OCI-LY1 (cell line): ENCODE measurements at regions not wholly inside any gene's neighbourhood (a gene's known extent, or its start where the extent isn't known, plus 50 kb on each side); places are given as distances from the start of the nearest gene placed in this dataset.

Source experiments
- H2AFZ ChIP-seq: fragments of 200-600 bp; sonication (generic), shearing (Covaris generic); 2 replicates; pipeline ENCODE4 v1.6.0; 2014; ENCODE audit warnings: antibody characterized with exemption, mild to moderate bottlenecking, low read length
- H3F3A ChIP-seq: fragments of 200-600 bp; sonication (generic), shearing (Covaris generic); 2 replicates; pipeline ENCODE4 v1.6.0; 2014; ENCODE audit warnings: mild to moderate bottlenecking, antibody characterized with exemption, low read length, moderate library complexity; ENCODE audit not compliant: insufficient read depth
- H3K27ac ChIP-seq: fragments of 200-600 bp; sonication (generic); 2 replicates; pipeline ENCODE4 v1.5.1; 2014; ENCODE audit warnings: low read length, mixed run types, mild to moderate bottlenecking, low read depth; ENCODE audit not compliant: poor library complexity, severe bottlenecking
- H3K27me3 ChIP-seq: fragments of 200-600 bp; sonication (generic); 2 replicates; pipeline ENCODE4 v1.6.0; 2014; ENCODE audit warnings: antibody characterized with exemption, mild to moderate bottlenecking, low read length, moderate library complexity; ENCODE audit not compliant: insufficient read depth
- H3K36me3 ChIP-seq: fragments of 200-600 bp; sonication (generic); 2 replicates; pipeline ENCODE4 v1.6.1; 2014; ENCODE audit warnings: mild to moderate bottlenecking, antibody characterized with exemption, low read length, moderate library complexity, mixed read lengths; ENCODE audit not compliant: insufficient read depth
- H3K4me1 ChIP-seq: fragments of 200-600 bp; sonication (generic); 2 replicates; pipeline ENCODE4 v1.5.1; 2014; ENCODE audit warnings: mild to moderate bottlenecking, low read length, moderate library complexity; ENCODE audit not compliant: insufficient read depth, severe bottlenecking
- H3K4me2 ChIP-seq: fragments of 200-600 bp; sonication (generic), shearing (Covaris generic); 2 replicates; pipeline ENCODE4 v1.6.1; 2014; ENCODE audit warnings: low read length
- H3K4me3 ChIP-seq: fragments of 200-600 bp; sonication (generic); 2 replicates; pipeline ENCODE4 v1.5.1; 2014; ENCODE audit warnings: low read length, low read depth, mild to moderate bottlenecking, mixed read lengths; ENCODE audit not compliant: poor library complexity, severe bottlenecking
- H3K79me2 ChIP-seq: fragments of 200-600 bp; shearing (Covaris generic); 2 replicates; pipeline ENCODE4 v1.6.1; 2016; ENCODE audit warnings: mixed run types, low read length, mixed read lengths; ENCODE audit not compliant: insufficient read depth
- H3K9ac ChIP-seq: fragments of 200-600 bp; sonication (generic), shearing (Covaris generic); 2 replicates; pipeline ENCODE4 v1.6.1; 2014; ENCODE audit warnings: mild to moderate bottlenecking, low read length, mixed read lengths
- H3K9me2 ChIP-seq: fragments of 200-600 bp; sonication (generic), shearing (Covaris generic); 2 replicates; pipeline ENCODE4 v1.6.1; 2014; ENCODE audit warnings: low read depth, mild to moderate bottlenecking, low read length, mixed read lengths
- H3K9me3 ChIP-seq: fragments of 200-600 bp; shearing (Covaris generic); 2 replicates; pipeline ENCODE4 v1.6.1; 2014; ENCODE audit warnings: low read length, mixed read lengths
- H4K20me1 ChIP-seq: fragments of 200-600 bp; sonication (generic), shearing (Covaris generic); 2 replicates; pipeline ENCODE4 v1.6.0; 2016; ENCODE audit warnings: mild to moderate bottlenecking, low read length; ENCODE audit not compliant: insufficient read depth
- EZH2 ChIP-seq: fragments of 200-600 bp; sonication (generic), shearing (Covaris generic); IDR thresholded peaks from 2 replicates; pipeline ENCODE4 v1.8.0; 2017; ENCODE audit warnings: borderline replicate concordance, mixed run types, mild to moderate bottlenecking, antibody characterized with exemption, low read length, moderate library complexity, mixed read lengths
- TF ChIP-seq, protein P1 (sequence below): fragments of 200-600 bp; sonication (generic), shearing (Covaris generic); IDR thresholded peaks from 2 replicates; pipeline ENCODE4 v1.5.1; 2017; ENCODE audit warnings: mild to moderate bottlenecking, antibody characterized with exemption, low read length, moderate library complexity, mixed read lengths

DNA sequence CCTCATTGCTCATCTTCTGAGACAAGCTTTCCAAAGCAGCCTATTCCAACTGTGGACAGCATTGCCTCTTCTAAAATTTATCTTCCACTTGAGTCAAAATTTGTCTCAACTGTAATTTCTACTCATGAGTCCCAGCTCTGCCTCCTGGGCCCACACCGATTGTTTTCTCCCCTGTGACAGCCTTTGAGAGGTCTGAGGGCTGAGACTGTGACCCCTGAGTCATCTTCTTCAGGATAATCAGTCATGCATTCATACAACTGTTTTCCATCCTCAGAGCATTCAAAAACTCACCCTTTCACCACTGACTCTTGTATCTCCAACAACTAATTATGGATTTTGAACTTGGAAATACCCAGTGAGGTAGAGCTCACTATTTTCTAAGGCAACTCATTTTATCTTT lies 228.1 kb downstream of the EDA2R start:
- no peaks in the 10 kb centered on the region for H3K27me3 ChIP-seq
- no peak for TF ChIP-seq EZH2
- TF ChIP-seq, protein P1, sequence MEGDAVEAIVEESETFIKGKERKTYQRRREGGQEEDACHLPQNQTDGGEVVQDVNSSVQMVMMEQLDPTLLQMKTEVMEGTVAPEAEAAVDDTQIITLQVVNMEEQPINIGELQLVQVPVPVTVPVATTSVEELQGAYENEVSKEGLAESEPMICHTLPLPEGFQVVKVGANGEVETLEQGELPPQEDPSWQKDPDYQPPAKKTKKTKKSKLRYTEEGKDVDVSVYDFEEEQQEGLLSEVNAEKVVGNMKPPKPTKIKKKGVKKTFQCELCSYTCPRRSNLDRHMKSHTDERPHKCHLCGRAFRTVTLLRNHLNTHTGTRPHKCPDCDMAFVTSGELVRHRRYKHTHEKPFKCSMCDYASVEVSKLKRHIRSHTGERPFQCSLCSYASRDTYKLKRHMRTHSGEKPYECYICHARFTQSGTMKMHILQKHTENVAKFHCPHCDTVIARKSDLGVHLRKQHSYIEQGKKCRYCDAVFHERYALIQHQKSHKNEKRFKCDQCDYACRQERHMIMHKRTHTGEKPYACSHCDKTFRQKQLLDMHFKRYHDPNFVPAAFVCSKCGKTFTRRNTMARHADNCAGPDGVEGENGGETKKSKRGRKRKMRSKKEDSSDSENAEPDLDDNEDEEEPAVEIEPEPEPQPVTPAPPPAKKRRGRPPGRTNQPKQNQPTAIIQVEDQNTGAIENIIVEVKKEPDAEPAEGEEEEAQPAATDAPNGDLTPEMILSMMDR, result no peak

More for the DNA sequence above, 228.1 kb downstream of the EDA2R start:
- Histone ChIP-seq H3K4me3 (no peak overlapping the region), H3K27ac (no peak overlapping the region), H3K4me1 (no peaks in the 10 kb centered on the region), H3K4me2 (no peak overlapping the region), H4K20me1 (no peaks in the 10 kb centered on the region), H2AFZ (no peak overlapping the region), H3K36me3 (no peaks in the 10 kb centered on the region), H3F3A (no peaks in the 10 kb centered on the region), H3K9me3 (no peaks in the 10 kb centered on the region), H3K79me2 (no peaks in the 10 kb centered on the region), H3K9me2 (no peaks in the 10 kb centered on the region), H3K9ac (no peak overlapping the region)
